ENCODE measurements at regions not wholly inside any gene's neighbourhood (a gene's known extent, or its start where the extent isn't known, plus 50 kb on each side); places are given as distances from the start of the nearest gene placed in this dataset.

- TF ChIP-seq, protein P1, sequence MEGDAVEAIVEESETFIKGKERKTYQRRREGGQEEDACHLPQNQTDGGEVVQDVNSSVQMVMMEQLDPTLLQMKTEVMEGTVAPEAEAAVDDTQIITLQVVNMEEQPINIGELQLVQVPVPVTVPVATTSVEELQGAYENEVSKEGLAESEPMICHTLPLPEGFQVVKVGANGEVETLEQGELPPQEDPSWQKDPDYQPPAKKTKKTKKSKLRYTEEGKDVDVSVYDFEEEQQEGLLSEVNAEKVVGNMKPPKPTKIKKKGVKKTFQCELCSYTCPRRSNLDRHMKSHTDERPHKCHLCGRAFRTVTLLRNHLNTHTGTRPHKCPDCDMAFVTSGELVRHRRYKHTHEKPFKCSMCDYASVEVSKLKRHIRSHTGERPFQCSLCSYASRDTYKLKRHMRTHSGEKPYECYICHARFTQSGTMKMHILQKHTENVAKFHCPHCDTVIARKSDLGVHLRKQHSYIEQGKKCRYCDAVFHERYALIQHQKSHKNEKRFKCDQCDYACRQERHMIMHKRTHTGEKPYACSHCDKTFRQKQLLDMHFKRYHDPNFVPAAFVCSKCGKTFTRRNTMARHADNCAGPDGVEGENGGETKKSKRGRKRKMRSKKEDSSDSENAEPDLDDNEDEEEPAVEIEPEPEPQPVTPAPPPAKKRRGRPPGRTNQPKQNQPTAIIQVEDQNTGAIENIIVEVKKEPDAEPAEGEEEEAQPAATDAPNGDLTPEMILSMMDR (IDR thresholded peaks at IDR 0.05) = no peak
- TF ChIP-seq POLR2A (IDR thresholded peaks at IDR 0.05) = no peak
- TF ChIP-seq POLR2AphosphoS5 (IDR thresholded peaks at IDR 0.05) = no peak
Observed at GRCh38 chr7:21140622-21141021, 287.3 kb upstream of the SP4 start.
